ENCODE measurements at regions not wholly inside any gene's neighbourhood (a gene's known extent, or its start where the extent isn't known, plus 50 kb on each side); places are given as distances from the start of the nearest gene placed in this dataset.
"Not testable (repeated sequence)": the region's sequence is repeated elsewhere in the genome, so short reads cannot be mapped to it uniquely, and the experiment has no call there.

- BruUV-seq (replicated peaks); DNase-seq (ENCODE audit: low spot score); H3K9me3 ChIP-seq (ENCODE audit: low read depth, low read length, poor library complexity, severe bottlenecking); POLR2A ChIA-PET (ENCODE audit: low non-redundant PET); intact Hi-C loops (cut with micrococcal nuclease; ENCODE audit: unreplicated experiment); H3K27me3 ChIP-seq (replicated peaks; ENCODE audit: insufficient read depth, low read depth, low read length, poor library complexity); H3K4me1 ChIP-seq (ENCODE audit: insufficient read depth, low read length, poor library complexity, severe bottlenecking); H3K36me3 ChIP-seq (ENCODE audit: insufficient read depth, low read length, poor library complexity, severe bottlenecking); CTCF ChIA-PET; H3K27ac ChIP-seq (ENCODE audit: low read depth, low read length, poor library complexity, severe bottlenecking); H3K4me3 ChIP-seq (ENCODE audit: low read depth, low read length, poor library complexity, severe bottlenecking): not testable (repeated sequence)
Measured at GRCh38 chr9:41048672-41049071, 79.8 kb downstream of the FOXD4L6 start.

GRCh38 chr9:41047792-41048191, 80.7 kb downstream of the FOXD4L6 start:
- H3K4me1 ChIP-seq (ENCODE audit: insufficient read depth, low read length, poor library complexity, severe bottlenecking); H3K27me3 ChIP-seq (replicated peaks; ENCODE audit: insufficient read depth, low read depth, low read length, poor library complexity); H3K4me3 ChIP-seq (ENCODE audit: low read depth, low read length, poor library complexity, severe bottlenecking); DNase-seq (ENCODE audit: low spot score); BruUV-seq (replicated peaks); intact Hi-C loops (cut with micrococcal nuclease; ENCODE audit: unreplicated experiment); H3K27ac ChIP-seq (ENCODE audit: low read depth, low read length, poor library complexity, severe bottlenecking); H3K36me3 ChIP-seq (ENCODE audit: insufficient read depth, low read length, poor library complexity, severe bottlenecking); CTCF ChIA-PET; H3K9me3 ChIP-seq (ENCODE audit: low read depth, low read length, poor library complexity, severe bottlenecking); POLR2A ChIA-PET (ENCODE audit: low non-redundant PET): not testable (repeated sequence)

- H3K4me1 ChIP-seq (ENCODE audit: insufficient read depth, low read length, poor library complexity, severe bottlenecking); H3K27me3 ChIP-seq (replicated peaks; ENCODE audit: insufficient read depth, low read depth, low read length, poor library complexity); DNase-seq (ENCODE audit: low spot score); BruUV-seq (replicated peaks); CTCF ChIA-PET; intact Hi-C loops (cut with micrococcal nuclease; ENCODE audit: unreplicated experiment); H3K4me3 ChIP-seq (ENCODE audit: low read depth, low read length, poor library complexity, severe bottlenecking); POLR2A ChIA-PET (ENCODE audit: low non-redundant PET); H3K9me3 ChIP-seq (ENCODE audit: low read depth, low read length, poor library complexity, severe bottlenecking); H3K27ac ChIP-seq (ENCODE audit: low read depth, low read length, poor library complexity, severe bottlenecking); H3K36me3 ChIP-seq (ENCODE audit: insufficient read depth, low read length, poor library complexity, severe bottlenecking): not testable (repeated sequence)
Measured at GRCh38 chr9:41044930-41045329, 83.6 kb downstream of the FOXD4L6 start.

- intact Hi-C loops (cut with micrococcal nuclease; ENCODE audit: unreplicated experiment); H3K4me1 ChIP-seq (ENCODE audit: insufficient read depth, low read length, poor library complexity, severe bottlenecking); H3K27me3 ChIP-seq (replicated peaks; ENCODE audit: insufficient read depth, low read depth, low read length, poor library complexity); CTCF ChIA-PET; BruUV-seq (replicated peaks); H3K4me3 ChIP-seq (ENCODE audit: low read depth, low read length, poor library complexity, severe bottlenecking); POLR2A ChIA-PET (ENCODE audit: low non-redundant PET); DNase-seq (ENCODE audit: low spot score); H3K36me3 ChIP-seq (ENCODE audit: insufficient read depth, low read length, poor library complexity, severe bottlenecking); H3K9me3 ChIP-seq (ENCODE audit: low read depth, low read length, poor library complexity, severe bottlenecking); H3K27ac ChIP-seq (ENCODE audit: low read depth, low read length, poor library complexity, severe bottlenecking): not testable (repeated sequence)
Measured at GRCh38 chr9:41043433-41043832, 85.0 kb downstream of the FOXD4L6 start.

- H3K36me3 ChIP-seq (ENCODE audit: insufficient read depth, low read length, poor library complexity, severe bottlenecking); BruUV-seq (replicated peaks); H3K9me3 ChIP-seq (ENCODE audit: low read depth, low read length, poor library complexity, severe bottlenecking); POLR2A ChIA-PET (ENCODE audit: low non-redundant PET); H3K4me1 ChIP-seq (ENCODE audit: insufficient read depth, low read length, poor library complexity, severe bottlenecking); H3K27me3 ChIP-seq (replicated peaks; ENCODE audit: insufficient read depth, low read depth, low read length, poor library complexity); H3K27ac ChIP-seq (ENCODE audit: low read depth, low read length, poor library complexity, severe bottlenecking); CTCF ChIA-PET; H3K4me3 ChIP-seq (ENCODE audit: low read depth, low read length, poor library complexity, severe bottlenecking); intact Hi-C loops (cut with micrococcal nuclease; ENCODE audit: unreplicated experiment); DNase-seq (ENCODE audit: low spot score): not testable (repeated sequence)
Measured at GRCh38 chr9:41042111-41042510, 86.4 kb downstream of the FOXD4L6 start.

GRCh38 chr9:41040705-41041342, 87.7 kb downstream of the FOXD4L6 start:
- DNase-seq (ENCODE audit: low spot score); H3K27me3 ChIP-seq (replicated peaks; ENCODE audit: insufficient read depth, low read depth, low read length, poor library complexity); CTCF ChIA-PET; H3K36me3 ChIP-seq (ENCODE audit: insufficient read depth, low read length, poor library complexity, severe bottlenecking); BruUV-seq (replicated peaks); intact Hi-C loops (cut with micrococcal nuclease; ENCODE audit: unreplicated experiment); H3K27ac ChIP-seq (ENCODE audit: low read depth, low read length, poor library complexity, severe bottlenecking); H3K4me3 ChIP-seq (ENCODE audit: low read depth, low read length, poor library complexity, severe bottlenecking); H3K9me3 ChIP-seq (ENCODE audit: low read depth, low read length, poor library complexity, severe bottlenecking); POLR2A ChIA-PET (ENCODE audit: low non-redundant PET); H3K4me1 ChIP-seq (ENCODE audit: insufficient read depth, low read length, poor library complexity, severe bottlenecking): not testable (repeated sequence)

GRCh38 chr9:41035276-41035675, 93.2 kb downstream of the FOXD4L6 start:
- H3K27ac ChIP-seq (ENCODE audit: low read depth, low read length, poor library complexity, severe bottlenecking); H3K9me3 ChIP-seq (ENCODE audit: low read depth, low read length, poor library complexity, severe bottlenecking); H3K4me1 ChIP-seq (ENCODE audit: insufficient read depth, low read length, poor library complexity, severe bottlenecking); BruUV-seq (replicated peaks); POLR2A ChIA-PET (ENCODE audit: low non-redundant PET); CTCF ChIA-PET; H3K4me3 ChIP-seq (ENCODE audit: low read depth, low read length, poor library complexity, severe bottlenecking); H3K36me3 ChIP-seq (ENCODE audit: insufficient read depth, low read length, poor library complexity, severe bottlenecking); intact Hi-C loops (cut with micrococcal nuclease; ENCODE audit: unreplicated experiment); H3K27me3 ChIP-seq (replicated peaks; ENCODE audit: insufficient read depth, low read depth, low read length, poor library complexity): not testable (repeated sequence)
- peak; percentile 30 for DNase-seq (ENCODE audit: low spot score)

GRCh38 chr9:41034699-41035197, 93.7 kb downstream of the FOXD4L6 start:
- DNase-seq (ENCODE audit: low spot score), result peak; percentile 35
- H3K4me3 ChIP-seq (ENCODE audit: low read depth, low read length, poor library complexity, severe bottlenecking); intact Hi-C loops (cut with micrococcal nuclease; ENCODE audit: unreplicated experiment); H3K27me3 ChIP-seq (replicated peaks; ENCODE audit: insufficient read depth, low read depth, low read length, poor library complexity); CTCF ChIA-PET; BruUV-seq (replicated peaks); H3K36me3 ChIP-seq (ENCODE audit: insufficient read depth, low read length, poor library complexity, severe bottlenecking); POLR2A ChIA-PET (ENCODE audit: low non-redundant PET); H3K4me1 ChIP-seq (ENCODE audit: insufficient read depth, low read length, poor library complexity, severe bottlenecking); H3K27ac ChIP-seq (ENCODE audit: low read depth, low read length, poor library complexity, severe bottlenecking); H3K9me3 ChIP-seq (ENCODE audit: low read depth, low read length, poor library complexity, severe bottlenecking): not testable (repeated sequence)

Data from A673 (cell line).